Nephron (organoid): ENCODE measurements at regions not wholly inside any gene's neighbourhood (a gene's known extent, or its start where the extent isn't known, plus 50 kb on each side); places are given as distances from the start of the nearest gene placed in this dataset.

Experiments used
- H3K27ac Mint-ChIP-seq, 3 experiments: 2 replicates each; pipeline ENCODE4 v1.8.0; 2020; ENCODE audit warnings: mixed read lengths in 3 of 3, mild to moderate bottlenecking in 2 of 3, moderate library complexity in 1 of 3
- H3K27me3 Mint-ChIP-seq: 2 replicates; pipeline ENCODE4 v1.8.0; 2021; ENCODE audit warnings: low read depth, mild to moderate bottlenecking, moderate library complexity, mixed read lengths
- H3K36me3 Mint-ChIP-seq: 2 replicates; pipeline ENCODE4 v1.8.0; 2020; ENCODE audit warnings: low read depth, mixed read lengths
- H3K4me1 Mint-ChIP-seq: 2 replicates; pipeline ENCODE4 v1.8.0; 2020; ENCODE audit warnings: mixed read lengths
- H3K4me3 Mint-ChIP-seq, 3 experiments: 2 replicates each; pipeline ENCODE4 v1.8.0; 2020; ENCODE audit warnings: mild to moderate bottlenecking in 3 of 3, mixed read lengths in 3 of 3, moderate library complexity in 2 of 3
- H3K9me3 Mint-ChIP-seq: 2 replicates; pipeline ENCODE4 v1.8.0; 2020; ENCODE audit warnings: mixed read lengths
- TF ChIP-seq, protein P1 (sequence below), 3 experiments: fragments of 200-600 bp; sonication (generic); IDR thresholded peaks; one replicate each; pipeline ENCODE4 v1.5.0; 2021; ENCODE audit warnings: antibody characterized with exemption in 3 of 3; ENCODE audit not compliant: unreplicated experiment in 3 of 3

DNA sequence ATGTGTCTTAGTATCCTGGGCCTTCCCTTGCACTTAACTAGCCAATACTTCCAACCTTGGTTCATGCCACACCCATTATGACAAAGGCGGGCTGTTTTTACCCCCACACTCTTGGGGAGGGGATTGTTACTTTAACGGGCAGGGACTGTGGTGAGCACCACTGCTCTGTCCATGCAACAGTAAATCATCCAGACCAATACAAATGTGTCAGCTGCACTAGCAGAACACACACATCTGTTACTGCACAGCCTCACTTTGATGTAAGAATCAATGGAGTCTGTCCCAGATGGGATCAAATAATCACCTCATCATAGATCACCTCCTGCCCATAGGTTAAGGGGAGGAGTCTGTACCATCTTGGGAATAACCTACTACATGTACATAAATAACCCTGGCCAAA is 58.1 kb downstream of the NPAP1 start:
- Mint-ChIP-seq H3K27me3 (peaks cover 3% of the 10 kb centered on the region), H3K4me3 (no peak overlapping the region), H3K9me3 (peaks cover 5% of the 10 kb centered on the region), H3K27ac (no peak overlapping the region), H3K4me1 (no peaks in the 10 kb centered on the region), H3K36me3 (no peaks in the 10 kb centered on the region)
- TF ChIP-seq, protein P1, sequence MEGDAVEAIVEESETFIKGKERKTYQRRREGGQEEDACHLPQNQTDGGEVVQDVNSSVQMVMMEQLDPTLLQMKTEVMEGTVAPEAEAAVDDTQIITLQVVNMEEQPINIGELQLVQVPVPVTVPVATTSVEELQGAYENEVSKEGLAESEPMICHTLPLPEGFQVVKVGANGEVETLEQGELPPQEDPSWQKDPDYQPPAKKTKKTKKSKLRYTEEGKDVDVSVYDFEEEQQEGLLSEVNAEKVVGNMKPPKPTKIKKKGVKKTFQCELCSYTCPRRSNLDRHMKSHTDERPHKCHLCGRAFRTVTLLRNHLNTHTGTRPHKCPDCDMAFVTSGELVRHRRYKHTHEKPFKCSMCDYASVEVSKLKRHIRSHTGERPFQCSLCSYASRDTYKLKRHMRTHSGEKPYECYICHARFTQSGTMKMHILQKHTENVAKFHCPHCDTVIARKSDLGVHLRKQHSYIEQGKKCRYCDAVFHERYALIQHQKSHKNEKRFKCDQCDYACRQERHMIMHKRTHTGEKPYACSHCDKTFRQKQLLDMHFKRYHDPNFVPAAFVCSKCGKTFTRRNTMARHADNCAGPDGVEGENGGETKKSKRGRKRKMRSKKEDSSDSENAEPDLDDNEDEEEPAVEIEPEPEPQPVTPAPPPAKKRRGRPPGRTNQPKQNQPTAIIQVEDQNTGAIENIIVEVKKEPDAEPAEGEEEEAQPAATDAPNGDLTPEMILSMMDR (IDR thresholded peaks at IDR 0.05; ENCODE audit: unreplicated experiment in 3 of 3), result no peak

DNA sequence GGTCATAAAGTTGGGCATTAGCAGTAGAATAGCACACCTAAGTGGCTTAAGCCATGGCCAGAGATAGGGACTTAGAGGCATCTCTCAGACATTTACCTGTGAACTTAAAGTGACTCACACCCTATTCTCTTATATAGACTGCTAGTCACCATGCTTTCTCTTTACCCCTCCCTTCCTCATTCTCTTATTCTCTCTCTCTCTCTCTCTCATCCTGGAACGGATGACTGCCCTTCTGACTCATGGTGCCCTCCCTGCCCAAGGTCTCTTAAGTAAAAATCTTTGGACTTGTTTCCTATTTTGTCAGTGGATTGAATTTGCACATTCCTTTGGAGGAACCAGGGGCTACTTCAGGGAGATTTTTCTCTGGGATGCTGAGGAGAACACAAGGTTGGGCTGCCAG is 58.8 kb downstream of the NPAP1 start:
- H3K36me3 Mint-ChIP-seq, result no peaks in the 10 kb centered on the region
- peaks cover 5% of the 10 kb centered on the region for H3K9me3 Mint-ChIP-seq
- no peak overlapping the region for H3K4me3 Mint-ChIP-seq
- H3K4me1 Mint-ChIP-seq, result no peaks in the 10 kb centered on the region
- TF ChIP-seq, protein P1 (IDR thresholded peaks at IDR 0.05; ENCODE audit: unreplicated experiment in 3 of 3), result no peak
- H3K27me3 Mint-ChIP-seq, result no peaks in the 10 kb centered on the region
- no peak overlapping the region for H3K27ac Mint-ChIP-seq

DNA sequence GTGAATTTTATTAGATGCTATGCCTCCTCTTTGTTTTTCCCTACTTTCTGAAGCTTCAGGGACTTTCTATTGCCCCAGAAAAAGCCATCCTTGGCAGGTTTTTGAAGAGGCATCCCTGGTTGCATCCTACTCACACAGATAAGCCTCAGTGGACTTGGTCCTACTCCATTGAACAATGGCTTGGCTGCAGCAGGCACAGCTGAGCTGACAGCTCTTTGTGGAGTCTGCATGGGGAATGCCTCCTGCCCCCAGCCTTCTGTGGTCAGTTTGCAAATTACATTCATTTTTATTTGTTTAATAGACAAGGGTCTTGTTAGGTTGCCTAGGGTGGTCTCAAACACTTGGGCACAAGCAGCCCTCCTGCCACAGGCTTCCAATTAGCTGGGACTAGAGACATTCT is 69.7 kb downstream of the NPAP1 start:
- Mint-ChIP-seq H3K4me1 (no peaks in the 10 kb centered on the region), H3K36me3 (no peaks in the 10 kb centered on the region), H3K9me3 (peaks cover 7% of the 10 kb centered on the region), H3K27me3 (no peaks in the 10 kb centered on the region), H3K4me3 (no peak overlapping the region), H3K27ac (no peak overlapping the region)
- TF ChIP-seq, protein P1 (IDR thresholded peaks at IDR 0.05; ENCODE audit: unreplicated experiment in 3 of 3), result no peak

DNA sequence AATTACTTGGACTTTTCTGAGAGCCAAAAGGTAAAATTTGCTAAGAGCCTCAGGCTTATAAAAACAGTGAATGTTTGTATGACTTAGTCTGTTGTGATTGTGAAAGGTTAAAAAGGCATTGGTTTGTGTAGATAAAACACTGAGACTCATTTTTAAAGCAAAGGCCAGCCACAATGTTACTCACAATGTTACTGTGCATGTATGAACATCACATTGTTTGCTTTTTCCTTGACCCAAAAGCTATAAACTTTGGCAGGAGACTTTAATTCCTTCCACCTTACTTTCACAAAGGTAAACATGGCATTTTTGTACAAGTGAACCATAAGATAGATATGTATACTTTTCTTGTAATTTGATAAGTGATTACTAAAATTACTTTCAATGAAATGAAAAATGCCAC is 70.5 kb downstream of the NPAP1 start:
- no peak overlapping the region for H3K27ac Mint-ChIP-seq
- no peaks in the 10 kb centered on the region for H3K36me3 Mint-ChIP-seq
- TF ChIP-seq, protein P1 (IDR thresholded peaks at IDR 0.05; ENCODE audit: unreplicated experiment in 3 of 3), result no peak
- H3K27me3 Mint-ChIP-seq, result no peaks in the 10 kb centered on the region
- H3K9me3 Mint-ChIP-seq, result peaks cover 7% of the 10 kb centered on the region
- no peaks in the 10 kb centered on the region for H3K4me1 Mint-ChIP-seq
- no peak overlapping the region for H3K4me3 Mint-ChIP-seq

DNA sequence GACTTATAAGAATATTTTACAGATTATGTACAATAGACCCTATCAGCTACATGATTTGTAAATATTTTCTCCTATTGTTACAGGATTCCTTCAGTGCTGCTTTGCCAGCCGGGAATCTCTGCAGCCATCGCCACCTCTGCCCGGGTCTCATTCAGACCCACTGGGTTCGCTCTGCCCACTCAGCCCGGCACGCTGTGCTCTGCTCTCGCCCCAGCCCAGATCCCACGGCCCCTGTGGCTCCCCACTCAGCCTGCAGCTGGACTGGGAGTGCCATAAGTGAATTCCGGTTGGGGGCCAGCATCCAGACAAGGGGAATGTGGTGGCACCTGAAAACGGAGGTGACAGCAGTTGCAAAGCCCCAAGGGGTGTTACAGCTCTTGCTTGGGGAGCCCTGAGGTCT is 71.8 kb downstream of the NPAP1 start:
- Mint-ChIP-seq H3K36me3 (no peaks in the 10 kb centered on the region), H3K4me1 (no peaks in the 10 kb centered on the region), H3K4me3 (no peak overlapping the region), H3K27me3 (no peaks in the 10 kb centered on the region), H3K9me3 (peaks cover 4% of the 10 kb centered on the region), H3K27ac (no peak overlapping the region)
- TF ChIP-seq, protein P1 (IDR thresholded peaks at IDR 0.05; ENCODE audit: unreplicated experiment in 3 of 3), result no peak

DNA sequence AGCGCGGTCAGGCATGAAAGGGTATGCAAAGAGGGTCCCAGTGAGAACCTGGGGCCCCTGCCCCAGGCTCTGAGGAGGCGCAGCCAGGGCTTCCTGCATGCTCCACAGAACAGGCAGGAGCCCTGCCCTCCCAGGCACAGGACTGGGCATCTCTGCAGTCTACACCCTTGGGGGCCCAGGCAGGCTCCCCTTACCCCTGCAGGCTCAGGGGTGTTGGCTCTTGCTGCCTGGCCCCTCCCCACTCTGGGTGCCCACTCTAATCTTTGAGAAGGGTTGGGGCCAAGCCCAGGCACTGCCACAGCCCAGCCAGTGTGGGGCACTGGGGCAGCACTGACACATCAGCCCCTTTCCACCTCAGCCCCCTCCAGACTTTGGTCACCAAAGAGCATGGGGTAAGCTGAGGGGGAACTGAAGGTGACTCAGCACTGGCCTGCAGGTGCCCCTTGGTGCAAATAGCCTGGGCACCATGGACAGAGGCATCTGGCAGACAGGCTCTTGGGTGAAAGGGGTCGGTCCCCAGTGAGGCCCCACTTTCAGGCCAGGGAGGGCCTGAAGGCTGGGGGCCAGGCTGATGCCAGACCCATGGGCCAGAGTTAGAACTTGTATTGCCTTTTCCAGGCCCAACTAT is 73.4 kb downstream of the NPAP1 start:
- Mint-ChIP-seq H3K4me3 (no peak overlapping the region), H3K27me3 (no peaks in the 10 kb centered on the region), H3K36me3 (no peaks in the 10 kb centered on the region), H3K9me3 (peaks cover 4% of the 10 kb centered on the region), H3K4me1 (no peaks in the 10 kb centered on the region), H3K27ac (no peak overlapping the region)
- TF ChIP-seq, protein P1 (IDR thresholded peaks at IDR 0.05; ENCODE audit: unreplicated experiment in 3 of 3), result no peak
